ENCODE measurements at regions not wholly inside any gene's neighbourhood (a gene's known extent, or its start where the extent isn't known, plus 50 kb on each side); places are given as distances from the start of the nearest gene placed in this dataset.

GRCh38 chr6:102215425-102215824 lies 821.9 kb downstream of the GRIK2 start:
- no peaks in the 10 kb centered on the region for H3K4me1 ChIP-seq (ENCODE audit: insufficient read depth, low read length)
- H4K20me1 ChIP-seq (ENCODE audit: insufficient read depth, low read length) = no peaks in the 10 kb centered on the region
- H3K9me3 ChIP-seq (ENCODE audit: insufficient read depth, low read length, severe bottlenecking) = no peaks in the 10 kb centered on the region
- no peak overlapping the region for H3K4me2 ChIP-seq (ENCODE audit: insufficient read depth, low read length)
- H3K9ac ChIP-seq (ENCODE audit: low read depth, low read length) = no peak overlapping the region
- H3K27me3 ChIP-seq (ENCODE audit: insufficient read depth, low read length, poor library complexity) = no peaks in the 10 kb centered on the region
- no peak overlapping the region for H3K4me3 ChIP-seq (ENCODE audit: low read depth in 1 of 2, low read length in 2 of 2)
- no peak overlapping the region for H2AFZ ChIP-seq (ENCODE audit: low read depth, low read length)
- H3K79me2 ChIP-seq (ENCODE audit: insufficient read depth, low read length) = no peaks in the 10 kb centered on the region
- H3K27ac ChIP-seq (ENCODE audit: low read length) = no peak overlapping the region
- ATAC-seq (ENCODE audit: insufficient read depth, low read depth) (no peak), DNase-seq (no peak)
- TF ChIP-seq CTCF (IDR thresholded peaks at IDR 0.05; ENCODE audit: borderline replicate concordance, extremely low read depth, low read length, poor library complexity, severe bottlenecking) = no peak
- no peak for TF ChIP-seq EZH2 (IDR thresholded peaks at IDR 0.05; ENCODE audit: borderline replicate concordance, low read depth, low read length, severe bottlenecking)
- no peaks in the 10 kb centered on the region for H3K36me3 ChIP-seq (ENCODE audit: insufficient read depth, low read length)

GRCh38 chr6:102216232-102216631 lies 822.7 kb downstream of the GRIK2 start:
- no peak overlapping the region for H3K9ac ChIP-seq (ENCODE audit: low read depth, low read length)
- H2AFZ ChIP-seq (ENCODE audit: low read depth, low read length) = no peak overlapping the region
- no peak overlapping the region for H3K4me2 ChIP-seq (ENCODE audit: insufficient read depth, low read length)
- H3K27me3 ChIP-seq (ENCODE audit: insufficient read depth, low read length, poor library complexity) = no peaks in the 10 kb centered on the region
- ATAC-seq (ENCODE audit: insufficient read depth, low read depth) (no peak), DNase-seq (no peak)
- H3K9me3 ChIP-seq (ENCODE audit: insufficient read depth, low read length, severe bottlenecking) = no peaks in the 10 kb centered on the region
- H3K4me3 ChIP-seq (ENCODE audit: low read depth in 1 of 2, low read length in 2 of 2) = no peak overlapping the region
- H4K20me1 ChIP-seq (ENCODE audit: insufficient read depth, low read length) = no peaks in the 10 kb centered on the region
- H3K79me2 ChIP-seq (ENCODE audit: insufficient read depth, low read length) = no peaks in the 10 kb centered on the region
- H3K4me1 ChIP-seq (ENCODE audit: insufficient read depth, low read length) = no peaks in the 10 kb centered on the region
- H3K36me3 ChIP-seq (ENCODE audit: insufficient read depth, low read length) = no peaks in the 10 kb centered on the region
- no peak overlapping the region for H3K27ac ChIP-seq (ENCODE audit: low read length)
- TF ChIP-seq CTCF (IDR thresholded peaks at IDR 0.05; ENCODE audit: borderline replicate concordance, extremely low read depth, low read length, poor library complexity, severe bottlenecking) = no peak
- no peak for TF ChIP-seq EZH2 (IDR thresholded peaks at IDR 0.05; ENCODE audit: borderline replicate concordance, low read depth, low read length, severe bottlenecking)

- H3K4me1 ChIP-seq (ENCODE audit: insufficient read depth, low read length) = no peaks in the 10 kb centered on the region
- H3K9ac ChIP-seq (ENCODE audit: low read depth, low read length) = no peak overlapping the region
- no peak overlapping the region for H3K4me3 ChIP-seq (ENCODE audit: low read depth in 1 of 2, low read length in 2 of 2)
- ATAC-seq (ENCODE audit: insufficient read depth, low read depth) = no peak
- no peaks in the 10 kb centered on the region for H3K27me3 ChIP-seq (ENCODE audit: insufficient read depth, low read length, poor library complexity)
- H3K27ac ChIP-seq (ENCODE audit: low read length) = no peak overlapping the region
- no peaks in the 10 kb centered on the region for H4K20me1 ChIP-seq (ENCODE audit: insufficient read depth, low read length)
- no peak overlapping the region for H3K4me2 ChIP-seq (ENCODE audit: insufficient read depth, low read length)
- no peaks in the 10 kb centered on the region for H3K9me3 ChIP-seq (ENCODE audit: insufficient read depth, low read length, severe bottlenecking)
- no peak for TF ChIP-seq CTCF (IDR thresholded peaks at IDR 0.05; ENCODE audit: borderline replicate concordance, extremely low read depth, low read length, poor library complexity, severe bottlenecking)
- TF ChIP-seq EZH2 (IDR thresholded peaks at IDR 0.05; ENCODE audit: borderline replicate concordance, low read depth, low read length, severe bottlenecking) = no peak
- H3K79me2 ChIP-seq (ENCODE audit: insufficient read depth, low read length) = no peaks in the 10 kb centered on the region
- no peak for DNase-seq
- H3K36me3 ChIP-seq (ENCODE audit: insufficient read depth, low read length) = no peaks in the 10 kb centered on the region
- no peak overlapping the region for H2AFZ ChIP-seq (ENCODE audit: low read depth, low read length)
These were observed 830.4 kb downstream of the GRIK2 start for GRCh38 chr6:102223942-102224341.

- Histone ChIP-seq H2AFZ (ENCODE audit: low read depth, low read length) (no peak overlapping the region), H3K79me2 (ENCODE audit: insufficient read depth, low read length) (no peaks in the 10 kb centered on the region), H3K4me3 (ENCODE audit: low read depth in 1 of 2, low read length in 2 of 2) (no peak overlapping the region), H3K4me1 (ENCODE audit: insufficient read depth, low read length) (no peaks in the 10 kb centered on the region), H3K36me3 (ENCODE audit: insufficient read depth, low read length) (no peaks in the 10 kb centered on the region), H4K20me1 (ENCODE audit: insufficient read depth, low read length) (no peaks in the 10 kb centered on the region), H3K9me3 (ENCODE audit: insufficient read depth, low read length, severe bottlenecking) (no peaks in the 10 kb centered on the region), H3K9ac (ENCODE audit: low read depth, low read length) (no peak overlapping the region), H3K27ac (ENCODE audit: low read length) (no peak overlapping the region), H3K4me2 (ENCODE audit: insufficient read depth, low read length) (no peak overlapping the region), H3K27me3 (ENCODE audit: insufficient read depth, low read length, poor library complexity) (no peaks in the 10 kb centered on the region)
- TF ChIP-seq EZH2 (IDR thresholded peaks at IDR 0.05; ENCODE audit: borderline replicate concordance, low read depth, low read length, severe bottlenecking) (no peak), CTCF (IDR thresholded peaks at IDR 0.05; ENCODE audit: borderline replicate concordance, extremely low read depth, low read length, poor library complexity, severe bottlenecking) (no peak)
- DNase-seq = no peak
- ATAC-seq (ENCODE audit: insufficient read depth, low read depth) = no peak
These were observed 835.8 kb downstream of the GRIK2 start for GRCh38 chr6:102229271-102229670.
